NCI-H345 treated with DMSO at 0.1 percent for 48 hours (cell line): ENCODE measurements at regions not wholly inside any gene's neighbourhood (a gene's known extent, or its start where the extent isn't known, plus 50 kb on each side); places are given as distances from the start of the nearest gene placed in this dataset.
"Not testable (repeated sequence)": the region's sequence is repeated elsewhere in the genome, so short reads cannot be mapped to it uniquely, and the experiment has no call there.

Source experiments
- DNase-seq: peaks from one replicate; lab custom pipeline; 2025; ENCODE audit not compliant: unreplicated experiment; lab: John Stamatoyannopoulos, UW

DNA sequence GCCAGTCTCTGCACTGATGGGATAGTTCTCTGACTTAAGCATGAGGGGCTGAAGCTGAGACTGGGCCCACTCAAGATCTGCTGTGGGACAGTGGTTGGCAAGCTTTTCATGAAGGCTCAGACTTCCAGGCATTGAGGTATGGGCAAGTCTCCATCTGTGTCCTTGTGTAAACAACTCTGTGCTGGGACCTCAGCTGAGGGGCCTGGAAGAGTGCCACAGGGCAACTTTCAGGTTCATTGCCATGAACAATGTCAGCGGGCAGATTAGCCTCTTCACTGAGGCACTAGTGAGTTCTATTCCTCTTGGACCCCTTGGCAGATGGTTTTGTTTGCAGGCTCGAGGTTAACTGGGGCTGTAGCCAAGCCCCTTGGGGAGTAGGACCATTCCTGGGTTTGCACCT is 127.1 kb downstream of the MRPS30 start:
- DNase-seq = no peak

DNA sequence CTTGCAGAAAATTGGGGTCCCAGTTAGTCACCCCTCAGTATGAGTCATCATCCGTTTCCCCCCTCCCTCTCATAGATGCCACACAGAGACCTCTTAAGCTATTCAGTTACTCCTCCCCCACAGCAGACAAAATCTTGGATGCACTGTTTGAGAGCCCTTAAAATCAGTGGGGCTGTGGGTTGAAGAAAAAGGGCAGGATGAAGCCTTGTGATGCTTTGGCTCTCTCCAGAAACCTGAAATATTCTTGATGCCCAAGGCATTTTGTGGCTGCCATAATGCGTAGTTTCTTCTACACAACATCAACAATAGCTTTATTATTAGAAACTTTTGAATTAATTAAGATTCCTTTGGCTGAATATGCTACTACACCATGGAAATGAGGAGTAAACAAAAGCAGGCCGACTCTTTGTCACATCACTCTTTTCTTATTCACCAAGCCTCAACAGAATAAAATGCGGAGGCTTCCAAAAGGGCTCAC is 133.8 kb downstream of the MRPS30 start:
- DNase-seq = no peak

GRCh38 chr5:44943647-44944046 is 134.9 kb downstream of the MRPS30 start:
- no peak for DNase-seq

DNA sequence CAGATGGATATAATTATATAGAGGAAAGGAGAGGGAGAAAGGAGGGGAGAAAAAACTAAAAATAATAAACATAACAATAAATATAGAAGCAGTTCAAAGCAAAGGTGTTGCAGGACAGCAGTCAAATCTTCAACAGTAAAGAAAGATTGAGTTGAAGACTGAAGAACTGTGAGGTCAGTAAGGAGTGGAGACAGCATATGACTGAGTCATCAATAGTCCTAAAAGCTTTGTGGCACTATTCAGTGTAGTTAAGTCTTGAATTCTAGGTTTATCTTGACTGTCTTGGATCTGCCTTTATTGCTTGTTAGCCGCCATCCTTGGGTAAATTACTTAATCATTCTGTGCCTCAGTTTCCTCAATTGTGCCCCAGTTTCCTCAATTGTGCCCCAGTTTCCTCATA is 137.0 kb downstream of the MRPS30 start:
- no peak for DNase-seq

DNA sequence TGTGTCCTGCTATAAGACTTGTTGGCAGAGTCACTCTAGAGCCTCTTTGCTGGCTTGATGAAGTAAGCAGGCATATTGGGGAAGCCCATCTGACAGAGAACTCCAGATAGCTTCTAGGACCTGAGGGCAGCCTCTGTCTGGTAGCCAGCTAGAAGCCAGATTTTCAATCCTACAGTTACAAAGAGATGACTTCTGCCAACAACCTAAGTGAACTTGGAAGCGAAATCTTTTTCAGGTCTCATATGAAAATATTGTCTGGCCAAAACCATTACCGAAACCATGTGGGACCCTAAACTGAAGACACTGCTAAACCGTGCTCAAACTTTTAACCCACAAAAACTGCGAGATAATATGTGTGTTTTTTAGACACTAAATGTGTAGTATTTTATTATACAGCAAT is 140.9 kb downstream of the MRPS30 start:
- no peak for DNase-seq

DNA sequence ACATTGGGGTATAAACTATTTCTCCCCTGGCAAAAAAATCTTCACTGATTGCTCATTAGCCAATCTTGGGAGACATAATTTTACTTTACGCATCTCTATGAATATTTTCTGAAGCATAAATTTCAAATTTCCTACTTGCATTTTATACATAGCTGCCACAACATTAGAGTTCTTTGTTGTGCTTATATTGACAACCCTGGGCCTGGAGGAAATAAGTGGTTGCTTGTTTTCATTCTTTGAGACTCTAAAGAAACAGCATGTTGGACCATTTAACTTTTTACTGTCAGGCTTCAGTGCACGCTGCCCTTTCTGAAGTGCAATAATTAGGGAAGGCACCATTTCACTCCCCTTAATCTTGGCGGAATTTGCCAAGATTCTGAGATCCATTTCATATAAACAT is 142.6 kb downstream of the MRPS30 start:
- DNase-seq = no peak

GRCh38 chr5:44952376-44952775 is 143.6 kb downstream of the MRPS30 start:
- peak; percentile 2 for DNase-seq

GRCh38 chr5:44953078-44953477 is 144.3 kb downstream of the MRPS30 start:
- no peak for DNase-seq

DNA sequence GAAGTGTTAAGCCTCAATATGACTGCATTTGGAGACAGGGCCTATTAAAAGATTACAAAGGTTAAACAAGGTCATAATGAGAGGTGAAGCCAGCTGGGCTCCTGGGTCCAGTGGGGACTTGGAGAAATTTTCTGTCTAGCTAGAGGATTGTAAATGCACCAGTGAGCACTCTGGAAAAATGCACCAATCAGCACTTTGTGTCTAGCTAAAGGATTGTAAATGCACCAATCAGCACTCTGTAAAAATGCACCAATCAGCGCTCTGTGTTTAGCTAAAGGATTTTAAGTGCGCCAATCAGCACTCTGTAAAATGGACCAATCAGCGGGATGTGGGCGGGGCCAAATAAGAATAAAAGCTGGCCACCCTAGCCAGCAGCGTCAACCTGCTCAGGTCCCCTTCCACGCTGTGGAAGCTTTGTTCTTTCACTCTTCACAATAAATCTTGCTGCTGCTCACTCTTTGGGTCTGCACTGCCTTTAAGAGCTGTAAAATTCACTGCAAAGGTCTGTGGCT is 150.3 kb downstream of the MRPS30 start:
- not testable (repeated sequence) for DNase-seq

DNA sequence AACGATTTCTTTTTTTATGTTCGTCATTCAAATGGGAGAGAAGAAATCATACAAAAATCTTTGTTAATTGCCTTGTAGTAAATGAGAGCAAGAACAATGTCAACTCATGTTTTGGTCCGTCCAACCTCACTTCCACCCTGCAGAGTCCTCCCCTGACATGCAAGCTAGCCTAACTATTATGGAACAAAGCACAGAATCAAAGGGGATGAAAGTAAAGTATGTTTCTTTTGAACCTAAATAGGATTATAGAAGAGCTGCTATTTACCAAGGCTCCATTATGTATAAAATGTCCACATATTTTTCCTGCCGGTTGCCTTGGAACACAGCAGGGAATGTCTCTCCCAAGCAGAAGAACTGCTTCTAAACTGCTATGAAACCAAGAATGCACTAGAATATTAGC is 161.1 kb downstream of the MRPS30 start:
- DNase-seq = no peak

GRCh38 chr5:44970963-44971362 is 162.2 kb downstream of the MRPS30 start:
- DNase-seq = not testable (repeated sequence)

- no peak for DNase-seq
Measured at GRCh38 chr5:44974813-44975212, 166.1 kb downstream of the MRPS30 start.

GRCh38 chr5:44981708-44982107 is 173.0 kb downstream of the MRPS30 start:
- no peak for DNase-seq

DNA sequence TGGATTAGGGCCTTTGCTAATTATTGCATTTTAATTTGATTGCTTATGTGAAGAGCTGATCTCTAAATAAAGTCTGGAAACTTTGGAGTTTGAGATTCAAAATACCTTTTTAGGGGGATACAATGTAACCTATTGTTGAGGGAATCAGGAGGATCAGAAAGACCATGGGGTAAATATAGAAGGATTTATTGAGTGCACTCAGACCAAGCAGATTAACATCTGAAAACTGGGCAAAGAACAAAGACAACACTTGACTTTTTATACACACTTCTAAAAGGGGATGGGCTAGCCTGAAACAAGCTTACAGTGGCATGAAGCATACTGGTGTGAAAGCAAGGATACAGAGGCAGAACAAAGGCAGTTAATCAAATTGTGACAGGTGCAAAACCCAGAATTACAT is 174.3 kb downstream of the MRPS30 start:
- no peak for DNase-seq

DNA sequence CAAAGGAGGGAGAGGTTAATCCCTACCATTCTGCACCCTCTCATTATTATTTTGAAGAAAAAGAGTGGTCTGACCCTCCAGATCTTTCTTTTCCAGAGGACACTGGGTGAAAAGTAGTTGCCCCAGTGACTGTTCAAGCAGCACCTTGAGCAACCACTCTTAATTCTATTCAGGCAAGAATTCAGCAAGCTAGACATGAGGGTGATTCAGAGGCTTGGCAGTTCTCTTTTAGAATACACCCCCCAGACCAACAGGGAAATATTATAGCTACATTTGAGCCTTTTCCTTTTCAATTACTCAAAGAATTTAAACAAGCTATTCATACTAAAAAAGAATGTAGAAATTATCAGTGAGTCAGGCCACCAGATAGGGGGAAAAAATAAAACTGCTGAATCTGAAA is 178.3 kb downstream of the MRPS30 start:
- no peak for DNase-seq

DNA sequence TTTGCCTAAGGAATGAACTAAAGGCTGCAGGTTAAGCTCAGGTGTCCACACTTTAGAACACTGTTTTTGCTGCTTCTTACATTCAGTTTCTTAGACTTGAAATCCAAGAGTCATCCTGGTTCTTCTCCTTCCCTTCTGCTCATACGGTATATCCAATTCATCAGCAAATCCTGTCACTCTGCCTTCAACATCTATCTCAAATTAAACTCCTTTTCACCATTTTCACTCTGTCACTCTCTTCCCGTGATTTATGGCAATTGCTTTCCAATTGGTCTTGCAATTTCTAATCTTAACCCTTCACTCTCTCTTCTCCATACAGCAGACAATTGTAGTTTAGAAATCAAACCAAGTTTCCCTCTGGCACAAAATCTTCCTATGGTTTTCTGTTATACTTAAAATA is 182.9 kb downstream of the MRPS30 start:
- DNase-seq = no peak

DNA sequence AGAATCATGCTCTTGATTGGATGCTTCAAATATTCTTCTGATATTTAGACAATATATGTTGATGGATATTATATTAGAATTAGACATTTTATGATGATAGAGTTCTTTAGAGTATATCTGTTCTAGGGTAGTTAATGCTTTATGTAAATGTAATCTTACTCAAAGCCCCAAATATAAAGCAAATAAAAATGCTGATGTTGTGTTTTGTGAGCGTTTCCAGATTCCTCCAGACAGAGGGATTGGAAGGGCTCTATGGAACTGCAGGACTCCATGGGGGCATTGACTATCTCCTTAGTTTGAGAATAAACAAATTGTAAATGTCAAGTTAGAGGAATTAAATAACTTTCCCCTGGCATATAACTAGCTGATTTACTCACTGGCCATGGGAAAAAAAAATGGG is 184.5 kb downstream of the MRPS30 start:
- DNase-seq = no peak

DNA sequence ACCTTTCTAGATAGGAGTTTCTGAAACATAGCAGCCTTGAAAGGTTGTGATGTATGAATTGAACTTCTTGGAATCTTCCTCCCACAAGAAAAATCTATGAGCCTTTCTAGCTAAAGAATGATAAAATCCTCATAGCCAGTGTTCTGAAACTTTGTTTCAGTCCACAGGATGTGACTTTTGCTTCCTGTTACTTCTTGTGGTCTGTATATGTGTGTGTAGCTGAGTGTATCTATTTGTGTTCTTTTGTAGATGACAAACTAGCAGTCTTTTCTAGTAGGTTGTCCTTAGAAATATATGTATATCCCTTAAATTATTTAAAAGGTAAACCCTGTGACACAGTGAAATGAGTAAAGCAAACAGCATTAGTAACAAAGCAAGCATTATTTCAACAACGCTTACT is 188.8 kb downstream of the MRPS30 start:
- DNase-seq = no peak

DNA sequence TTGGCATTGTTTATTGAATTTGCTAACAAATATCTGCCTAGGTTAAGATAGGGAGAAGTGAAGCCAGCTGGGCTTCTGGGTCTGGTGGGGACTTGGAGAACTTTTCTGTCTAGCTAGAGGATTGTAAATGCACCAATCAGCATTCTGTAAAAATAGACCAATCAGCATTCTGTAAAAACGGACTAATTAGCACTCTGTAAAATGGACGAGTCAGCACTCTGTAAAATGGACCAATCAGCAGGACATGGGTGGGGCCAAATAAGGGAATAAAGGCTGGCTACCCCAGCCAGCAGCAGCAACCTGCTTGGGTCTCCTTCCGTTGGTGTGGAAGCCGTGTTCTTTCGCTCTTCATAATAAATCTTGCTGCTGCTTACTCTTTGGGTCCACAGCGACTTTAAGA is 198.4 kb downstream of the MRPS30 start:
- DNase-seq = not testable (repeated sequence)

DNA sequence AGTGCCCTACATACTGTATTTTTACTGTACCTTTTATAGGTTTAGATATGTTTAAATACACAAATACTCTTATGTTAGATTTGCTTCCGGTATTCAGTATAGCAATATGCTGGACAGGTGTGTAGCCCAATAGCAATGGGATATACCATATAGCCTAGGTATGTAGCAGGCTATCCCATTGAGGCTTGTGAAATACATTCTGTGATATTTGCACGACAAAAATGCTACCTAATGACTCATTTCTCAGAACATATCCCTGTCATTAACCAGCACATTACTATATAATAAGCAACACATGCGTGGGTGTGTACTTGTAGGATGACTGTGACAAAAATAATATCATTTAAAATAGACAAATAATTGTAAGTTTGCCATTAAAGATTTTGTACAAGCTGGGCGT is 208.8 kb downstream of the MRPS30 start:
- no peak for DNase-seq

DNA sequence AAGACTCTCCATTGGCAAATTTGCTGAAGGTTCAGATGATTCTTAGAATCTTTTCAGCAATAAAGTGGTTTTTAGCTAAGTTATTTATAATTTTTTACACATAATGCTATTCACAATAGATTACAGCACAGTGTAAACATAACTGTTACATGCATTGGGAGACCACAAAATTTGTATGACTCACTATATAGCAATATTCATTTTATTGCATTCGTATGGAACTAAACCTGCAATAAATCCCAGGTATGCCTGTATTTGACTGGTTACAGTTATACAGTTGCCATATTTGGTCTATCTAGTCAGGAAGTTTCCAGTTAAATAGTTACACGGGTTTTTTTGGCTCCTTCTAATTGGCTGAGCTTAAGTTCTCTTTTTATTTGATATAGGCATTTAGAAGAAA is 220.8 kb downstream of the MRPS30 start:
- DNase-seq = no peak

DNA sequence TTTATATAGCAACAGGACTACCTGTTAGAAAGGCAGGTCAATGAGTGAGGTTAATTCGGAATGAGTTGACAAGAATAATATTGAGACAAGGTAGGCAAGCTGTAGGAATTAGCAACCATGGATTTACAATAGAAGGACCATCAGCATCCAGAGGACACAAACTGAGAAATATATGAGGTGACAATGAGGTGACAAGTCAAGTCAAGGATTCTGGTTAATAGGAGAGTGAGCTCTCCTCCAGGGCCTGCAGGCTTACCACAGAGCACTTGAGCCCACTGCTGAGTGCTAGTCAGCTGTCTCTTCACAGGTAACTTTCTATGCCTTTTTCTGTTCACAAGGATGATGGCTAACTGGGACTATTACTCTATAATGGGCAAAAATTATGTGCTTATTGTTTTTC is 227.2 kb downstream of the MRPS30 start:
- no peak for DNase-seq

DNA sequence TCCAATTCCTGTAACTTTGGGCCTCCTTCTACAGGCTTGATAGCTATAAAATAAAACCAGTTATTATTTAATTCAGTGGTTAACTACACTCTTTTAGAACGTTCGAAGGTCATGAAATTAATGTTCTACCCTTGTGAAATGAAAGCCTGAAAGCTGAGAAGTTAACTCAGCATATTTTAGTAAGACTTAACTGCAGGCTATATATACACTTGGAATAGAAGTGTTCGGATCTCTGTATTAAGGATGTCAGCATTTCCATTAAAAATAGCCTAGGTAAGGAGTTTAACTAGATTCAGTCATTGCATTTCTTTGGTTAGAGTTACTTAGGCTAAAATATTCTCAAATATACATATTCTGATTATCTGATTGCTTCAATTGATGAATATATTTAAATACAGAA is 229.2 kb downstream of the MRPS30 start:
- DNase-seq = no peak
